Islet of Langerhans (tissue), 1 donor: ENCODE measurements at regions not wholly inside any gene's neighbourhood (a gene's known extent, or its start where the extent isn't known, plus 50 kb on each side); places are given as distances from the start of the nearest gene placed in this dataset.
A peak's percentile ranks its signal among the peaks of the same experiment; 100 is the strongest.

ENCODE experiments used
- FAIRE-seq: peaks from one replicate; lab custom pipeline; 2011; peaks lifted over from hg19 to GRCh38; lab: Jason Lieb, UNC

- no peak for FAIRE-seq
These were observed 194.6 kb upstream of the KCNG1 start for GRCh38 chr20:51217347-51218045.

GRCh38 chr20:51216850-51217249, 193.9 kb upstream of the KCNG1 start:
- no peak for FAIRE-seq

- no peak for FAIRE-seq
These were observed 189.9 kb upstream of the KCNG1 start for GRCh38 chr20:51212816-51213215.

GRCh38 chr20:51211191-51211590, 188.3 kb upstream of the KCNG1 start:
- FAIRE-seq = no peak

- no peak for FAIRE-seq
These were observed 187.2 kb upstream of the KCNG1 start for GRCh38 chr20:51210084-51210483.

GRCh38 chr20:51208162-51208561, 185.3 kb upstream of the KCNG1 start:
- FAIRE-seq = no peak

- peak; percentile 24 for FAIRE-seq
These were observed 183.2 kb upstream of the KCNG1 start for GRCh38 chr20:51206032-51206662.

- FAIRE-seq = no peak
These were observed 181.9 kb upstream of the KCNG1 start for GRCh38 chr20:51204794-51205193.

- FAIRE-seq = no peak
These were observed 181.3 kb upstream of the KCNG1 start for GRCh38 chr20:51204051-51204715.

GRCh38 chr20:51202304-51202703, 179.4 kb upstream of the KCNG1 start:
- no peak for FAIRE-seq

GRCh38 chr20:51199920-51200319, 177.0 kb upstream of the KCNG1 start:
- FAIRE-seq = no peak

GRCh38 chr20:51198876-51199523, 176.1 kb upstream of the KCNG1 start:
- FAIRE-seq = no peak

GRCh38 chr20:51198238-51198637, 175.3 kb upstream of the KCNG1 start:
- FAIRE-seq = no peak

GRCh38 chr20:51196991-51197651, 174.2 kb upstream of the KCNG1 start:
- no peak for FAIRE-seq

- no peak for FAIRE-seq
These were observed 173.1 kb upstream of the KCNG1 start for GRCh38 chr20:51195990-51196389.

GRCh38 chr20:51195419-51195901, 172.6 kb upstream of the KCNG1 start:
- FAIRE-seq = no peak

- no peak for FAIRE-seq
These were observed 170.3 kb upstream of the KCNG1 start for GRCh38 chr20:51193066-51193772.

GRCh38 chr20:51190783-51191180, 167.9 kb upstream of the KCNG1 start:
- FAIRE-seq = no peak

GRCh38 chr20:51189814-51190782, 167.2 kb upstream of the KCNG1 start:
- FAIRE-seq = no peak

- FAIRE-seq = no peak
These were observed 166.0 kb upstream of the KCNG1 start for GRCh38 chr20:51188941-51189340.

- no peak for FAIRE-seq
These were observed 164.4 kb upstream of the KCNG1 start for GRCh38 chr20:51187261-51187660.
